Brain microvascular endothelial cell (primary cell): ENCODE measurements at regions not wholly inside any gene's neighbourhood (a gene's known extent, or its start where the extent isn't known, plus 50 kb on each side); places are given as distances from the start of the nearest gene placed in this dataset.

Experiments
- DNase-seq: peaks from one replicate; pipeline ENCODE4 v3.0.0-alpha.2; 2020
- H3K27ac ChIP-seq: fragments of 250-450 bp; sonication (Bioruptor Pico); 2 replicates; pipeline ENCODE4 v1.5.1; 2020; ENCODE audit warnings: mild to moderate bottlenecking, moderate library complexity
- H3K27me3 ChIP-seq: fragments of 250-450 bp; sonication (Bioruptor Pico); replicated peaks from 2 replicates; pipeline ENCODE4 v1.5.1; 2020; ENCODE audit warnings: mild to moderate bottlenecking
- H3K36me3 ChIP-seq: fragments of 250-450 bp; sonication (Bioruptor Pico); replicated peaks from 2 replicates; pipeline ENCODE4 v1.5.1; 2020; ENCODE audit warnings: mild to moderate bottlenecking
- H3K4me3 ChIP-seq: 2 replicates; pipeline ENCODE4 v1.5.1; 2011; ENCODE audit warnings: low read depth, mild to moderate bottlenecking, control low read depth, low read length, moderate library complexity
- CTCF ChIP-seq: IDR thresholded peaks from 2 replicates; pipeline ENCODE4 v1.5.1; 2011; ENCODE audit warnings: low read depth, mild to moderate bottlenecking, moderate library complexity, low read length, control low read depth, inconsistent platforms; ENCODE audit errors: missing control alignments
- in situ Hi-C: cut with HindIII; loops from 2 replicates; pipeline ENCODE4 v1.10.0; 2017; ENCODE audit warnings: low sequenced_read_pairs, low pct_ligation_motif_present

GRCh38 chr18:59837586-59837985 lies 62.2 kb upstream of the PMAIP1 start:
- peak; percentile 88 for TF ChIP-seq CTCF
- peak; percentile 57 for DNase-seq
- in situ Hi-C loops, result no loop called here
- H3K36me3 ChIP-seq, result no peaks in the 10 kb centered on the region
- H3K4me3 ChIP-seq, result no peak overlapping the region
- no peaks in the 10 kb centered on the region for H3K27me3 ChIP-seq
- no peak overlapping the region for H3K27ac ChIP-seq

GRCh38 chr18:59835605-59836379 lies 64.0 kb upstream of the PMAIP1 start:
- H3K4me3 ChIP-seq, result no peak overlapping the region
- no peaks in the 10 kb centered on the region for H3K36me3 ChIP-seq
- in situ Hi-C loops, result no loop called here
- TF ChIP-seq CTCF, result no peak
- H3K27me3 ChIP-seq, result no peaks in the 10 kb centered on the region
- H3K27ac ChIP-seq, result no peak overlapping the region
- DNase-seq, result peak; percentile 1

DNA sequence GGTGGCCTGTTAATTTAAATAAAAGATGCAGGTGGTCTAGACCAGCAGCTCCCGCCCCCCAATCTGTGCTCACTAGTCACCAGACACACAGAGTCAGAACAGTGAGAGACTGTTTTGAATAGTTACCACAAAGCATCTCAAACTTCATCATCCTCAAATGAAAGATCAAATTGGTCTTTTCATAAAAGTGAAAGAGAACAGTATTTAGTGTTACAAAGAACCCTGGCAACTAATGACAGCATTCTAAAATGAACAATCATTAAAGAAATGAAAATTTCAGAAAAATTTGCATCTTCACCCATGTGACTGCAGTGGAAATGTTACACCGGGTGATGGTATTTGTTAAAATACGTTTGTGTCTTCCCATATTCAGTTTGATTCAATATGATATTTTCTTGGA lies 65.5 kb upstream of the PMAIP1 start:
- in situ Hi-C loops, result no loop called here
- H3K4me3 ChIP-seq, result no peak overlapping the region
- DNase-seq, result no peak
- no peaks in the 10 kb centered on the region for H3K27me3 ChIP-seq
- no peaks in the 10 kb centered on the region for H3K36me3 ChIP-seq
- H3K27ac ChIP-seq, result no peak overlapping the region
- TF ChIP-seq CTCF, result no peak

- no peak for DNase-seq
- Histone ChIP-seq H3K27me3 (no peaks in the 10 kb centered on the region), H3K36me3 (no peaks in the 10 kb centered on the region), H3K4me3 (no peak overlapping the region), H3K27ac (no peak overlapping the region)
- no peak for TF ChIP-seq CTCF
- in situ Hi-C loops, result no loop called here
Observed at GRCh38 chr18:59833785-59834184, 66.0 kb upstream of the PMAIP1 start.

DNA sequence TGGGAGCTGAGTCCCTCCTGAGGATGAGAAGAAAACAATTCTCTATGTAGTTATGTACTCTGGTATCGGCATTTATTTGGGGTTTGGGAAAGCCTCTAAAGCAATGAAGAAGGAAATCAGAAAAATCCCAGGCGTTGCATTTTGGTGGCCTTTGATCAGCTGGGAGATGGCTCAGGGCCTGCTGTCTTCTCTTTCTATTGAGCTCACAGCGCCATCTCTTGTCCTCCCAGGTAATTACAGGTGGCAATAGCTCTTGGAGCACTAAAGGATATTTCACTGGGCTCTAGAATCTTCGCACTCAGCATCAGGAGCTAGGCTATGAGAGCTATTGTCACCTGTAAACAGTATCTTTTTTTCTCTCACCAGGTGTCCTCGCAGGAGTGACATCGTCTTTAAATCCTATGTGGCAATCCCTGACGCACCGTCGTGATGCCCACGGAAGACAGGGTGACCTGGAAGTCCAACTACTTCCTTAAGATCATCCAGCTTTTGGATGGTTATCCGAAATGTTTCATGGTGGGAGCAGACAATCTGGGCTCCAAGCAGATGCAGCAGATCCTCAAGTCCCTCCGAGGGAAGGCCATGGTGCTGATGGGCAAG lies 76.1 kb upstream of the PMAIP1 start:
- Histone ChIP-seq H3K27ac (no peak overlapping the region), H3K36me3 (no peaks in the 10 kb centered on the region), H3K27me3 (no peaks in the 10 kb centered on the region), H3K4me3 (no peak overlapping the region)
- peak; percentile 90 for TF ChIP-seq CTCF
- peak; percentile 81 for DNase-seq
- in situ Hi-C loops, result loop anchor here (25.0 kb wide), 1 partner anchor 186 kb away; no protein-coding TSS in a partner anchor
